ENCODE measurements at regions not wholly inside any gene's neighbourhood (a gene's known extent, or its start where the extent isn't known, plus 50 kb on each side); places are given as distances from the start of the nearest gene placed in this dataset.
"Not testable (repeated sequence)": the region's sequence is repeated elsewhere in the genome, so short reads cannot be mapped to it uniquely, and the experiment has no call there.

DNA sequence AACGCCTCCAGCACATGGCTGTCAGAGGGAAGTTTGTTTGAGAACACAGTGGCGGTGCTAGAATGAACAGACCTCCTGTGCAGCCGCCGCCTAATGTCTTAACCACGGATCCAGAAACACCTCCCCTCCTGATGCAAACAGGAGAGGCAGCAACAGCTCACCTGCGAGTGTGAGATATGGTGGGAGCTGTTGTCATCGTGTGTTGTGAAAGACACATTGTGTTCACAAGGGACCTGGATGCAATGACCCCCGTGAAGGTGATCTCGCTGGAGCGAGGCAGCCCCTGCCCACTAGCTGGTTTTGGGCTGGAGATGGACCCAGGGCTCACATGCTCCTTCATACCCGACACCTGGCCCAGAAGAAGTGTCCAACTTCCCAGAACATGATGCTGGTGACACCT is 315.3 kb upstream of the C1orf174 start:
- no peak for DNase-seq (ENCODE audit: low read depth in 2 of 2)

DNA sequence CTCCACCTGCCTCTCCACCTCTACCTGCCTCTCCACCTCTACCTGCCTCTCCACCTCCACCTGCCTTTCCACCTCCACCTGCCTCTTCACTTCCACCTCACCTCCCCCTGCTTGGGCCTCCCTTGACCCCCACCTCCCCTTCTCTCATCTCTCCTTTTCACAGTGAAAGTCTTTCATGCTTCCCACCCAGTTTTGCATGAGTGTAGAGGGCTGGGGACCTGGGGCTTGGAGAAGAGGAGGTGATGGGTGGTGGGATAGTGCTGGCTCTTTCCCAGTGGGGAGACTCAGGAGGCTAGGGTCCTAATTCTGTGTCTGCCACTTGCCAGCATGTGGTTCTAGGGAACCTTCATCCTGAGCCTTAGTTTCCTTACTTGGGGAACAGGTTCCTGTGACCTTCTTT is 316.2 kb upstream of the C1orf174 start:
- DNase-seq (ENCODE audit: low read depth in 2 of 2): no peak

DNA sequence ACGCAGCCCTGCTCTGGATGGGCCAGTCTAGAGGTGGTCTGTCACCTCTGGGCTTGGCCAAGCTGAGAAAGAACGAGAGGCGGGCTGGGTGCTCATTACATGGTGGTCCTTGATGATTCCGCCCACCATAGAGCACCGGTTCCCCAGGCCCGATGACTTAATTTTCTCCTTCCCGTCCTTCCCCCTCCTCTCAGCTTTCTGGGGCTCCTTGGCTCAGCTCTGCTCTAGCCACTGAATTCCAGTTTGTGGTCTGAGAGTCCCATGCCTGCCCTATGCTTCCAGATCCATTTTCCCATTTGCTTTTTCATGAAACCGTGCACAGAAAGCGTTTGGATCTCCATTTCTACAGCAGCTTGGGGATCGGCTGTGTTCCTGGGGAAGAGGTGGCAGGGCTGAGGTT is 318.5 kb upstream of the C1orf174 start:
- no peak for DNase-seq (ENCODE audit: low read depth in 2 of 2)

DNA sequence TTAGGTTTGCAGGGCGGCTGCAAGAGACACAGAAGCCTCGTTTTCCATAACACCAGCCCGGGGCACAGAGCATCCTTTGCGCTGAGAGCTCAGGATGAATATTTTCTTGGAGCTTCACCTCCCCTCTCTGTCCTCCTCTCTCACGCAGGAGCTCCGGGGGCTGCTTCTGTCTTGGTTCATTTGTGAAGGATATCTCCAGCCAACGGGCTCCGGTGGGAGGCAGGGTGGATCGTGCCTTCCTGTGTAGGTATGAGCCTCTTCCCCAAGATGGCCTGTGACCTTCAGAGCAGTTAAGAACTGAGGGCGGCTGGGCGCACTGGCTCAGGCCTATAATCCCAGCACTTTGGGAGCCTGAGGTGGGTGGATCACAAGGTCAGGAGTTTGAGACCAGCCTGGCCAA is 319.0 kb upstream of the C1orf174 start:
- DNase-seq (ENCODE audit: low read depth in 2 of 2): no peak

DNA sequence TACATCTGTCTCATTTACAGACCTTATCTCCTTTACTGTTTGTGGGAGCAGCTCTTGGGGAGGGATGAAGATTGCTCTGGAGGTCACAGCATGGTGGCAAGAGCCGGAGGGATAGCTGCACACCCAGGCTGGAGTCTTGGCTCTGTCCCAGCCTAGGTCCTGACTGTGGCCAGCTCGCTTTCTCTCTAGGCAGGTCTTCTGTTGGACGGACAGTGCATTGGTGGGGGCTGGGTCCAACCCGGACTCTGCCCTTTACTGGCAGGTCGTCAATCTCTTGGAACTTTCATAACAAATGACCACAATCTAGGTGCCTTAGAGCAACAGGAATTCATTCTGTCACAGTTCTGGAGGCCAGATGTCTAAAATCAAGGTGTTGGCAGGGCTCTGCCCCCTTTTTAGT is 319.8 kb upstream of the C1orf174 start:
- no peak for DNase-seq (ENCODE audit: low read depth in 2 of 2)

DNA sequence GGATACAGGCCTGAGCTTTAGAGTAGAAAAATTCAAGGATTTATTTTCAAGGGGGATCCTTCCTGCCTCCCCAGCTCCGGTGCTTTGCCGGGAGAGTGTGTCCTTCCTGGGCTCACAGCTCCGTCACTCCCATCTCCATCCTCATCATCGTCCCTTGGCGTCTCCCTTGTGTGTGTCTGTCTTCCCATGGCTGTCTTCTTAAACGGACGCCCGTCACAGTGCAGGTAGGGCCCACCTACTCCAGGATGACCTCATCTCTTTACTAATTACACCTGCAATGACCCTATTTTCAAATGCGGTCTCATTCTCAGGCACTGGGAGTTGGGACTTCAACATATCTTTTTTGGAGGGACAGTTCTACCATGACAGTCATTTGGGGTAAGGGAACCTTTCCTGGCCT is 320.3 kb upstream of the C1orf174 start:
- no peak for DNase-seq (ENCODE audit: low read depth in 2 of 2)

DNA sequence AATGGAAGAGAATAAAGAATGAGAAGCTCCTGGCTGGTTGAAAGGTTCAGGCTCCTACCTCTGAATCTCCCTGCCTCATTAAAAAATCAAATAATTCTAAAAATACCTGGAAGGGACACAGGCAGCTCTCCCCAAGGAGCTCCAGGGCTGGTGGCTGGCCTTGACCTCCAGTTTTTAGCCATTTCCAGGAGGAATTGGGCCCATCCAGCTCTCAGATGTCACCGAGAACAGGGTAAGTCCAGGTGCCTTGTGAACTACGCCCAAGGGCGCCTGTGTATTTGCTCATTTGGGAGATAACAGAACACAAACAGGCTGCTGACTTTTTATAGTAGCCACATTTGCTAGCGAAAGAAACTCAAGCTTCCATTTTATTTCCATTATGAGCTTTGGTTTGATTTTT is 321.0 kb upstream of the C1orf174 start:
- no peak for DNase-seq (ENCODE audit: low read depth in 2 of 2)

DNA sequence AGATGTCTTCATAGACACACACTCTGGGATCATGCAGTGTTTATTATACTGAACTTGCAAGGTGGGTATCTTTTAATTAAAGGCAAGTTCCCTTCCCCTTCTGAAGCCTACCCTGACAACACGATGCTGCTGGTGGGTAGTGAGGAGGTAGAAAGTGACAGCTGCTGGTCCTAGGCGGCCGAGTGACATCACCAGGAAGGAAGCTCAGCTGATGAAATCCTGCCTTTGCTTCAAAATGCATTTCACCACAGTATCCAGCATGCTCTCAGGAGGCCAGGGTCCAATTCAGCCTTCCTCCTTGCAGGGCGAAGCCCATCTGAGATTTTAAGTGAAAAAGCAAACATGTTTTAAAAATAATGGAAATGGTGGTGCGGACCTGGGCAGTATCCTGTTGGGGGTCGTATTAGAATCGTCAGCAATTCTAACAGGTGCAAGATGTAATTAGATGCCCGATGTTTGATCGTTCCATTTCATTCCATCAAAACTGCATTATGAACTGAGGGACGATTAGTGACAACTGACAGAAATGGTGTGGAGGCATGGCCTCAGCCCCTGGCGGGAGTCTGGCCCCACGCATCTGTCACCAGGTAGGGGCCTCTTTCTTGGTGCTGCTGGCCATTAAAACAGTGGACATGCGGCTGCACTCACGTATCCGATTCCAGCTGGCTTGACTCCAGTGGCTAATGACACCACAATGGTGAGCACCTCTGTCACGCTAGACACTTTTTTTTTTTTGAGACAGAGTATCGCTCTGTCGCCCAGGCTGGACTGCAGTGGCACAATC is 324.8 kb upstream of the C1orf174 start:
- DNase-seq (ENCODE audit: low read depth in 2 of 2): no peak

DNA sequence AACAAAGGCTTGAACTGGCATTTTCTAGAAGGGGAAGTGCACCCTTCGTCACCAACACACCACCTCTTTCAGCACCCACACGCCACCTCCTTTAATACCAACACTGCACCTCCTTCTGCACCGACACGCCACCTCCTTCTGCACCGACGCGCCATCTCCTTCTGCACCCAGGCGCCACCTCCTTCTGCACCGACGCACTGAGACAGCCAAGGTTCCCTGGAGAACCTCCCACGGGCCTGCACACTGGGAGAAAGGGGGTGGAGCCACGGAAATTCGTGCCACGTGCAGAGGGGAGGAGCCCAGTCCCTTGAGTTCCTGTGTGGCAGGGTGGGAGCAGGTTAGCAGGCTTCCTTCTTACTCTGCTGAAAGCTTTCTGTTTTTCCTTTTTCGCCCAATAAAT is 327.9 kb upstream of the C1orf174 start:
- no peak for DNase-seq (ENCODE audit: low read depth in 2 of 2)

DNA sequence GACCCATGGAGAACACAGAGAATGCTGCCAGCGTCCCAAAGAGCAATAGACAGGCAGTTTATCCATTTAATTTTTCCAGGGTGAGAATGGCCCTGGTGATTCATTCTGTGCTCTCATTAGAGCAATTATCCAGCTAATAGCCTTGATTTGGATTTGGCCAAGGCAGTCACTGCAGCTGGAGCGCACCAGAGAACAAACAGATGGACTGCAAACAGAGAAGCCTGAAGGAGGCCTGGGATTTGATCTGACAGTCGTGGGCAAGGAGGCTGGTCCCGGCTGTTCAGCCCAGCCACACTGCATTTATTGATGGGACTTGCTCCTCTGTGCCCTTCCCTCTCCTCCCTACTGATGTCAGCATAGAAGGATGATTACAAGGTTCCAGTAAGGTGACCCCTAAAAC is 353.9 kb upstream of the C1orf174 start:
- no peak for DNase-seq (ENCODE audit: low read depth in 2 of 2)

DNA sequence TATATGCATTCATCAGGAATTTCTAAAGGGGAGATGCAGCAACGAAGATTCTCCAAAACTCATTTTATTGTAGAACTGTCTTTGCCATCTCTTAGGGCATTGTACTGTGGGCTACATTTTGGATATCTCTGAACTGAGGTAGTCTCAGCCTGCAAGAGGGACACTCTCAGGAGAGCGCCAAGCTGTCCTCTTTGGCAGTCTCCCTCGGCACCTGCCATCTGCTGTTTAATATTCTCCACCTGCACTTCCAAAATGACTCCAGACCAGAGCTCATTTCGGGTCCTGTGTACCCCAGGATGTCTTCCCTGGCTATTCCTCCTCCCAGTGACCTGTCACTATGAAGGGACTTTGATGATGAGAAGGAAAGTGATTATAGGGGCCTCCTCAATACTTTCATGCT is 356.3 kb upstream of the C1orf174 start:
- DNase-seq (ENCODE audit: low read depth in 2 of 2): no peak

DNA sequence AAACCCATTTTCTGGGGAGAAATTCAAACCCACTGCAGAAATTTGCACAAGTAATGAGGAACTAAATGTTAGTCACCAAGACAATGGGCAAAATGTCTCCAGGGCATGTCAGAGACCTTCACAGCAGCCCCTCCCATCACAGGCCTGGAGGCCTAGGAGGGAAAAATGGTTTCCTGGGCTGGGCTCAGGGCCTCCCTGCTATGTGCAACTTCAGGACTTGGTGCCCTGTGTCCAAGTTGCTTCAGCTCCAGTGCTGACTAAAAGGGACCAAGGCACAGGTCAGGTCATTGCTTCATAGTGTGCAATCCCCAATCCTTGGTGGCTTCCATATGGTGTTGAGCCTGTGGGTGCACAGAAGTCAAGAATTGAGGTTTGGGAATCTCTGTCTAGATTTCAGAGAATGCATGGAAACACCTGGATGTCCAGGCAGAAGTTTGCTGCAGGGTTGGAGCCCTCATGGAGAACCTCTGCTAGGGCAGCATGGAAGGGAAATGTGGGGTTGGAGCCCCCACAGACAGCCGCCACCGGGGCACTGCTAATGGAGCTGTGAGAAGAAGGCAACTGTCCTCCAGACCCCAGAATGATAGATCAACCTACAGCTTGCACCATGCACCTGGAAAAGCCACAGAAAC is 358.2 kb upstream of the C1orf174 start:
- DNase-seq (ENCODE audit: low read depth in 2 of 2): not testable (repeated sequence)

DNA sequence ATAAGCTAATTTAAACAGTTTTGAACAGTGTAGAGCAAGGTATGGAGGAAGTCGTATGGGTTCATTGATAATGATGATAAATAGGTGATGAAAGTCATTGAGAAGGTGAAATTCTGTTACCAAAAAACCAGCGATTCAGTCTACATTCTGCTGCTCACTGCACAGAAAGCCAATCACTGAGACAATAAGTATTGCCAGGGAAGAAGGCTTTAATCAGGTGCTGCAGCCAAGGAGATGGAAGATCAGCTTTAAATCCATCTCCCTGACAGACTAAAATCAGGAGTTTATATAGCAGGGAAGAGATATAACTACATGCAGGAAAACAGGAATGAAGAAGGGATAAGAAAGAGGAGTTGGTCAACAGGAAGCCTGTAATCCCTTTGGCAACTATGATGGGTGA is 361.3 kb upstream of the C1orf174 start:
- DNase-seq (ENCODE audit: low read depth in 2 of 2): no peak

DNA sequence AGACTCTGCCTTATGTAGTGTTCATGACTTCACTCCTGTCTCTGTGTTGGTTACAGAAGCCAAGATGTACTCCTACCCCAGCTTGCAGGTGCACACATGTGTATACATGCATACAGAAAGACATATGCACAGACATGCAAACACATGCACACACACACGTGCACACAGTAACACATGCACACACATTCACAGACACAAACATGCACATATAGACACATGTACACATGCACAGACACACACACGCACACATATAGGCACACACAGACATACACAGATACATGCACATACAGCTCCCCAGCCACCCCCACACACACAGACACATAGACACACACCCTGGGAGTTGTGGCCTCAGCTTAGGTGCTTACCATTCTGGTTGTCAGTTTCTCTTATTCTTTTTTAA is 362.6 kb upstream of the C1orf174 start:
- no peak for DNase-seq (ENCODE audit: low read depth in 2 of 2)

DNA sequence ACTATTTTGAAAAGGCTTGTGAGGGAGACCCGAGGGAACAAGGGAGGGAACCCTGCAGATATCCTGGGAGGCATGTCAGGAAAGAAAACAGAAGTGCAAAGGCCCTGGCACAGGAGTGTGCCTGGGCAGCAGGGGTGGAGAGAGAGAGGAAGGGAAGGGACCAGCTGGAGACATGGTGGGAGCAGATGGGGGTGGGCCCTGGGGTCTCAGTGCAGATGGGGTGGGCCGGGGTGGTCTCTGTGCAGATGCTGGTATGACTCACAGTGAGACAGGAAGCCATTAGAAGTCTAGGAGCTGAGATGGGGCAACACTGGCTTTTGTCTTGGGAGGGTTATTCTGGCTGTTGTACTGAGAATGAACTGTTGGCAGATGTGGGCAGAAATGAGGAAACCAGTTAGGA is 363.6 kb upstream of the C1orf174 start:
- DNase-seq (ENCODE audit: low read depth in 2 of 2): no peak

DNA sequence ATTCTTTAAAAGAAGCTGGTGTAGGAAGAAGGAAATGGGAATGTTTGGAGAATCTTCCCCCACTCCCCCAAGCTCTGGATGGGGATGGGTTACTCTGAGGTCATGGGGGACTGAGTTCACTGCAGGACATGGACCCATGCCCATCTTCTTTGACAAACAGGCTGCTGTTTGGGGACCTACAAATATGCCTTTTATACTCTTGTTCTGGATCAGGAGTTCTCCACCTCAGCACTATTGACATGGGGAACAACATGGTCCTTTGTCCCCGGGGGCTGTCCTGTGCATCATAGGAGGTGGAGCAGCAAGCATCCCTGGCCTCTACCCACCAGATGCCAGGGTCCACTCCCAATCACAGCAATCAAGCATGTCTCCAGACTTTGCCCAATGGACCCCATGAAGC is 365.8 kb upstream of the C1orf174 start:
- no peak for DNase-seq (ENCODE audit: low read depth in 2 of 2)

DNA sequence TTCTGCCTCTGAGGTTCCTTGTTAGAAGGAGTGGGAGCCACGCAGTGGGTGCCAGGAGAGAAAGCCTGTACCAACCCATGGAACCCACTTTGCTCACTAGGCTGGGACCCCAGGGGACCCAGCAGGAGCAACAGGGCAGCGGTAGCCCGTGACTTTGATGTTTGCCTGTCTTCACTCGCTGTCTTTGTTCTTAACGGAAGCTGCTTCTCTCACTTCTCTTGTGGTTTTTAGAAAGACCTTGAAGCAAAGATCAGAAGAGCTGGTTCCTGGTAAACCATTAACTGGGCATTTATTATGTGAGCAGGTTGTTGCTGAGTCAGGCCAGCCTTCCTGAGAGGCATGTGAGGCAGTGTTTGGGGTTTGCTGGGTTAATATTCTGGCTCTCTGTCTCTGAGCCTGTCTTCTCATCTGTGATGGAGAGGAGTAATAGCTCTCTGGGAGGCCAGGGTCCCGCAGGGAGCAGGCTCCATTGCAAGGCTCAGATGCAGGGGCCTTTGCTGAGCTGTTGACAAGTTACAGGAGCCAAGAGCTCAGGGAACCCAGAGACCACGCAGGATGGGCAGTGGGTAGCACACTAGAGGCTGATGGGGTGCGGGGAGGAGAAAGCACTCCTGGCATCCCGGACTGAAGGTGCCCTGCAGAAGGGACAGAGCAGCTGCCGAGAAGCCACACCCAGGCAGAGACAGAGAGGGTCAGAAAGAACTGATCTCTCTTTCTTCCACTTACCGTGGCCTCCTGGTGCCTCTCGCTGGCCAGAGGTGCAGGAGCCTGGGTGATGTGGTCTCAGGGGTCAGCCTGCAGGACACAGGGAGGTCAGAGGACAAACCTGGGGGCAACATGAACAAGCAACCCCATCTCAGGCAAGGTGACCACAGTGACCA is 367.5 kb upstream of the C1orf174 start:
- DNase-seq (ENCODE audit: low read depth in 2 of 2): no peak

DNA sequence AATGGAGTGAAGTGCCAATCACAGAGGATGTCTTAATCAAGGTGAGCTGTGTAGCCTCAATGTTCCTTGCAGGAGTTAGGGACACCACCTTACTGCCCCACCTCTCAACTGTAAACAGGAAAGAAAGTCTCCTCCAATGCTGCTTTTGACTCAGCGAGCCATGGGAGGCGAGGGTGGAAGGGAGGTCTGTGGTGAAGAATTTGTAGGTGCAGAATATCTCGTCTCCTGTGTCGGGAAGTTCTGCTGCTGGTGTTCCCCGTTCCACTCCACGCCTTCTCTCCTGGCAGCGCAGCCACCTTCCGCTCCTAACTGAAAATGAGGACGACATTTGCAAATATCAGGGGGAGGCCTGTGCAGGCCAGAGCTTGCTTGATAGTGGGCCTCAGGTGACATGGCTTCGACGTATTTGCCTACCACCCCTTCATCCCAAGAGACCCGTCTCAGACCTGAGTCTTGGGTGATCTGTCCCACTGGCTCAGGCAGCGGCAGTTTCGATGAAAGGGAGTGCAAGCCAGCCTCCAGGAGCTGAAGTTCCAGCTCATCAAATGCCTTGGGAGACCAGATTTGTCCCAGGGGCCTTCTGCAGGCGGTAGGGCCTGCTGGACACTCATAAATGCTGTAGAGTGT is 368.3 kb upstream of the C1orf174 start:
- no peak for DNase-seq (ENCODE audit: low read depth in 2 of 2)

DNA sequence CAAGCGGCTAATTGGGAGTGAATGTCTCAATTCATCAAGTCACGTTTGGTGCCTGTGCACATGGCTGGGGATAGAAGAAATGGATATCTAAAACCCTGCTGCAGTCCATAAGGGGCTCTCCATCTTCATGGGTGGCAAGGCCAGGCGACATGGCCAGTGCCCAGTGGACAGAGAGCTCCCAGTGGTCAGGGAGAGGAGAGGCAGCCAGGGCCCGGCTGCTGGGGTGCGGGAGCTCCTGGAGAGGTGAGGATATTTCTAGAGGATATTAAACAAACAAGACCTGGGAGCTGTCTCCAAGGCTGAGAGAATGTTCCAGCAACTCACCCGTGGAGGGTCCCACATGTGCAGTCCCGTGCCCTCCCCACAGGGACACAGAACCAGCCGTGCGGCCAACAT is 368.8 kb upstream of the C1orf174 start:
- DNase-seq (ENCODE audit: low read depth in 2 of 2): no peak

DNA sequence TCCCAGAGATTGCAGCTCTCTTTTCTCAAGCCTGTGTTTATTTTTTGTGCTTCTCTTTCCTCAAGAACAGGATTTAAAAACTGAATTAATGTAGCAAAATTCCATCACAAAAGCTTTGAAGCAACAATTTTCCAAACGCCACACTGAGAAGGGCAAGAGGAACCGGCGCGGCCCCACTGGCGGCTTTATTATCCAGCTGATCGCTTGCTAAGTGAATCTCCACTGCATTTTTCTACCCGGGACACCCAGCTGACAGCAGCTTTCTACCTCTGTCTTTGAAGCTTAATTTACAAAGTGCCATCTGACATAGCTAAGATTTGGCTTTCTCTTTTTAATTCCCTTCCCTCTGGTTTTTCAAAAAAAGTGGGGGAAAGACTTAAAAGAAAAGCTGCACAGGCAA is 369.3 kb upstream of the C1orf174 start:
- no peak for DNase-seq (ENCODE audit: low read depth in 2 of 2)

DNA sequence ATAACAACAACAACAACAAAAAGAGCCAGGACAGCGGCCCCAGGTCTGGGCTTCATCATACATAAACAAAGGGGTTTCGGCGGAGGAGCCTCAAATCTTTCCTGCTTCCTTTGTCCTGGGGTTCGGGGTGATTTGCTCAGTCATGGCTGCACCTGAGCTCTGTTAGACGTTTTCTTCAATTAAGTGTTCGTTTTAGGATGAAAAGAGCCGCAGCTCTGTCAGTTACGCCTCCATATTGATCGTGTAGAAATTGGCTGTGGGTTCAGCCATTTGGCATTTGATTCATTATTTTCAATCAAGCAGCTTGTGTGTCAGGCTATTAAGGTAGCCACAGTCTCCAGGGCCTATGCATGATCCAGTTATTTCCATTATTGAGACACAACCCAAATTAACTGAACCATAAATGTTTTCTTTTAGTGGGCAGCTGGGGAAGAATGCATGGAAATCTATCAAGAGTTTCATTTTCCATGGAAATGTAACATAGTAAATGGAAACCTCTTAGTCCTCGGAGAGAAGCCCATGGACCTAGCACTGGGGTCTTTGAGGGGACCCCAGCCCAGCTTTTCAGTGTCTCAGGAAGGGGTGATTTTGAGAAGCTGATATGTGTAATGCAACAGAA is 370.0 kb upstream of the C1orf174 start:
- DNase-seq (ENCODE audit: low read depth in 2 of 2): no peak

Measured in activated CD4-positive, alpha-beta T cell treated with anti-CD3 and anti-CD28 coated beads for 24 hours (primary cell).